H4 (cell line): ENCODE measurements at regions not wholly inside any gene's neighbourhood (a gene's known extent, or its start where the extent isn't known, plus 50 kb on each side); places are given as distances from the start of the nearest gene placed in this dataset.

ENCODE experiments used
- DNase-seq: peaks from one replicate; pipeline ENCODE4 v3.0.0-alpha.2; 2015; ENCODE audit warnings: low spot score

GRCh38 chr11:43626798-43627197 is 53.7 kb upstream of the HSD17B12 start:
- no peak for DNase-seq
